DOHH2 (cell line): ENCODE measurements at regions not wholly inside any gene's neighbourhood (a gene's known extent, or its start where the extent isn't known, plus 50 kb on each side); places are given as distances from the start of the nearest gene placed in this dataset.

Experiments used
- EZH2phosphoT487 ChIP-seq: fragments of 200-600 bp; sonication (generic); IDR thresholded peaks from 2 replicates; pipeline ENCODE4 v1.6.1; 2017; ENCODE audit warnings: borderline replicate concordance, mild to moderate bottlenecking, antibody characterized with exemption, low read length, moderate library complexity, mixed read lengths
- TF ChIP-seq, protein P1 (sequence below): fragments of 200-600 bp; sonication (generic); IDR thresholded peaks from one replicate; pipeline ENCODE4 v1.5.1; 2014; ENCODE audit warnings: antibody characterized with exemption, mild to moderate bottlenecking, low read depth, low read length; ENCODE audit not compliant: poor library complexity, severe bottlenecking

DNA sequence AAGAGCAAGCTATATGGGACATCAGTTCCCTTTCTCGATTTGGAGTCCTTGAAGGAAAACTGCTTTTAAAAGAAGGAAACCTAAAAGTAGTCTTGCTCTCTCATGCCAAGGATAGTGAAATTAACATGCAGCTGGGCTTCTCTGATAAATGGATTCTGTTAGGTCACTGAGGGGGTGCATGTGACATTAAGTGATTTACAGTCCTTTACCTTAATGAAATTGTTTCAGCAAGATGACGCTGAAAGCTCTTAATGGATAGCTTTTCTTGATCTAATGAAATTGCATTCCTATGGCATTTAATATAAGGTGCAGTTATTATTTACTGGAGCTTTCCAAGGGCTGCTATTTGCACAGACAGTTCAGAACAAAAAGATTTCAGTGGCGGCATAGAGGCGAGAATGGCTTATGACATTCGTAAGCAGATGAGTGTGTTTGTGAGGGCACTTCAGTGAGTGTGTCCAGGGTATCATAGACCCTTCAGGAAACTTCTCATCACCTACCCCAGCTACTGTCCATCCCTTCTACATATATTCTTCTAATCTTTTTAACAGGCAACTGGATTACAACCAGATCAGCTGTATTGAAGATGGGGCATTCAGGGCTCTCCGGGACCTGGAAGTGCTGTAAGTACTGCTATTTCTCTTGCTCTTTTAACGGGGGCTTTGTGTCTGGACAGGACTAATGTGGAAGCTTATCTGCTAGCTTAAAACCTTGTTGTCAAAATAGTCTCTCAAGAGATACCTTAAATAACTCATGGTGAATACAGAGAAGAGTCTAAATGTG lies 219.9 kb upstream of the PACRGL start:
- TF ChIP-seq, protein P1, sequence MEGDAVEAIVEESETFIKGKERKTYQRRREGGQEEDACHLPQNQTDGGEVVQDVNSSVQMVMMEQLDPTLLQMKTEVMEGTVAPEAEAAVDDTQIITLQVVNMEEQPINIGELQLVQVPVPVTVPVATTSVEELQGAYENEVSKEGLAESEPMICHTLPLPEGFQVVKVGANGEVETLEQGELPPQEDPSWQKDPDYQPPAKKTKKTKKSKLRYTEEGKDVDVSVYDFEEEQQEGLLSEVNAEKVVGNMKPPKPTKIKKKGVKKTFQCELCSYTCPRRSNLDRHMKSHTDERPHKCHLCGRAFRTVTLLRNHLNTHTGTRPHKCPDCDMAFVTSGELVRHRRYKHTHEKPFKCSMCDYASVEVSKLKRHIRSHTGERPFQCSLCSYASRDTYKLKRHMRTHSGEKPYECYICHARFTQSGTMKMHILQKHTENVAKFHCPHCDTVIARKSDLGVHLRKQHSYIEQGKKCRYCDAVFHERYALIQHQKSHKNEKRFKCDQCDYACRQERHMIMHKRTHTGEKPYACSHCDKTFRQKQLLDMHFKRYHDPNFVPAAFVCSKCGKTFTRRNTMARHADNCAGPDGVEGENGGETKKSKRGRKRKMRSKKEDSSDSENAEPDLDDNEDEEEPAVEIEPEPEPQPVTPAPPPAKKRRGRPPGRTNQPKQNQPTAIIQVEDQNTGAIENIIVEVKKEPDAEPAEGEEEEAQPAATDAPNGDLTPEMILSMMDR, result no peak
- no peak for TF ChIP-seq EZH2phosphoT487
